ENCODE measurements at regions not wholly inside any gene's neighbourhood (a gene's known extent, or its start where the extent isn't known, plus 50 kb on each side); places are given as distances from the start of the nearest gene placed in this dataset.
"Not testable (repeated sequence)": the region's sequence is repeated elsewhere in the genome, so short reads cannot be mapped to it uniquely, and the experiment has no call there.

DNA sequence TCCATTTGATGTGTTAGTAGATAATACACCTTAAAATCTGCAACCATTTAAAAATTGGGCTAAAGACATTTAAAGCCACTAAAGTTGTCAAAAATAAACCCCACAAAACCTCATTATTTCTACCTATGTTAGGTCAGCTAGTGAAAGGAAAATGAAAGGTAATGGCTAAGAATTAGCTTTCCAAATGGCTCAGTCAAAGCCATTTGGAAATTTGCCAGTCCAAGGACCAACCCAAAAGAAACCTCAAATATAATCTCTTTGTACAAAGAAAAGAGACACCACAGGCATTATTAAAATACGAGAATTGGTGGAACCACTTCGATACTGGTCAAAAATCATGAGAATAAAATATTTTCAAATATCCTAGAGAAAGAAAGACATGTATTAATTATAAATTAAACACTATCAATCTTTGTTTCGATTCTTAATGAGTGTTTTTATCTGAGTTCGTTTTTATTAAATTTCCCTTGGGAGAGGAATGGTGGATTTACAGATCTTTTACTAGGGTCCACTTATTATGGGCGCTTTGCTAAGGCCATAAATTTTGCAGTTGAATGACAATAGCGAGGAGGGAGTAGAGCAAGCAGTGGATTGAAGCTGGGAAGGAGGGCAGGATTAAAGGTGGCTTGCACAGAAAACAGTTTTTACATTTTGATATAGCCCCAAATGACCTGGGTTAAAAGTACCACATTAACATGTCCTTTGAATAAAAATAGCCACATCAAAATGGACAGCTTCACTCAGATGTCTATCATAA is 116.8 kb upstream of the SHB start:
- no peak for DNase-seq (ENCODE audit: low read depth in 2 of 2)

DNA sequence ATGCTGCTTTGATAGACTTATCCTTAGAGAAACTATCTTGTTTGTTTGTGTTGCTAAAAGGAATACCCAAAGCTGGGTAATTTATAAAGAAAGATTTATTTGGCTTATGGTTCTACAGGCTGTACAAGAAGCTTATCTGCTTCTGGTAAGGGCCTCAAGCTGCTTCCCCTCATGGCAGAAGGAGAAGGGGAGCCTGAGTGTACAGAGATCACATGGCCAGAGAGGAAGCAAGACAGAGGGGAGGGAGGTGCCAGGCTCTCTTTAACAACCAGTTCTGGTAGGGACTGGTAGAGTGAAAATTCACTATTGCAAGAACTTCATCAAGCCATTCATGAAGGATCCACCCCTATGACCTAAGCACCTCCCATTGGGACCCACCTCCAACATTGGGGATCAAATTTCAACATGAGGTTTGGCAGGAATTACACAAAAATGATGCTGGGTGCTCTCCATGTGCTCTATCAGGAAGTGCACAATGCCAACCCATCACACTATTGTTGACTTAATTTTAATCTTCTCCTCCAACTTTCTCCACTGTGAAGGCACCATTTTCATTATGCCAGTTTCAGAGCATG is 115.1 kb upstream of the SHB start:
- DNase-seq (ENCODE audit: low read depth in 2 of 2): no peak

DNA sequence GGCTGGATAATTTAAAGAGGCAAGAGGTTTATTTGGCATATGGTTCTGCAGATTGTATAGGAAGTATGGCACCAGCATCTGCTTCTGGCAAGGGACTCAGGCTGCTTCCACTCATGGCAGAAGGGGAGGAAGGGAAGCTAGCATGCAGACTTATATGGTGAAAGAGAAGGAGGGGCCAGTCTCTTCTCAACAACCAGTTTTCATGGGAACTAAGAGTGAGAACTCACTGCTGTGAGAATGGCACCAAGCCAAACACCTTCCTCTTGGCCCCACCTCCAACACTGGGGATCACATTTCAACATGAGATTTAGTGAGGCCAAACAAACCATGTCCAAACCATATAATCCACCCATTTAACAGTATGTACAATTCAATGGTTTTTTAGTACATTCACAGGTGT is 113.3 kb upstream of the SHB start:
- DNase-seq (ENCODE audit: low read depth in 2 of 2): no peak

DNA sequence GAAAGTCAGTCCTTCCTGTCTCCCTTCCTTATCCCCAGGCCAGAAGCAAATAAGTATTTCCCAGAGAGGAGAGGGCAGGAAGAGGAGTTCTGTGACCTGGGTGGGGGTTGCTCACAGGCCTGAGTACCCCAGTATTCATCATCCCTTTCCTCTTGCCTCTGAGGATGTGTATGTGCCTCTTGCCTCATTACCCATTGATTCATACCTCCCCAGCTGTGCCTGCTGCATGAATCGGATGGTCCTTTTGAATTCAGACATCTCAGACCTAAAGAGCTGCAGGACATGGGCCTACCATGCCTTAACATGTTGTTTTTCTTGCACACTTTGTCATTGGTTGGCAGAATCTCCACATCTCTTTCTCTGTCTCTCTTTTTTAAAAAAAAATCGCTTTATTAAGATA is 112.8 kb upstream of the SHB start:
- DNase-seq (ENCODE audit: low read depth in 2 of 2): no peak

DNA sequence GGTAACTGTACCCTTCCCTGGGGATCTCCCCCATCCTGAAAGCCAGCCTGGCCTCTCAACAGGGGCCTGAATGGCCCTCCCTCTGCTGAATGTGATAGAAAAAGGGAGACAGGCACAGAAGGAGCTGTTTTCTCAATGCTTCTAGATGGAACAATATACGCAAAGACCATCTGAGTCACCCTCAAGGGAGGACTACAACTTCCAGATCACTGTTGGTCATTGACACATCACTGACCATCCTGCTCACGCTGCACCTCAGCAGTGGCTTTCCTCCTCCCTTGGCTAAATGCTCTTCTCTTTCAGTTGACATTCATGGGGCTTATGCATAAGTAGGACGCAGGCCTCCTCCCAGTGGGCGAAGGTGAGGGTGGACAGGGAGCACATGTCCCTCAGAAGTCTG is 112.2 kb upstream of the SHB start:
- no peak for DNase-seq (ENCODE audit: low read depth in 2 of 2)

DNA sequence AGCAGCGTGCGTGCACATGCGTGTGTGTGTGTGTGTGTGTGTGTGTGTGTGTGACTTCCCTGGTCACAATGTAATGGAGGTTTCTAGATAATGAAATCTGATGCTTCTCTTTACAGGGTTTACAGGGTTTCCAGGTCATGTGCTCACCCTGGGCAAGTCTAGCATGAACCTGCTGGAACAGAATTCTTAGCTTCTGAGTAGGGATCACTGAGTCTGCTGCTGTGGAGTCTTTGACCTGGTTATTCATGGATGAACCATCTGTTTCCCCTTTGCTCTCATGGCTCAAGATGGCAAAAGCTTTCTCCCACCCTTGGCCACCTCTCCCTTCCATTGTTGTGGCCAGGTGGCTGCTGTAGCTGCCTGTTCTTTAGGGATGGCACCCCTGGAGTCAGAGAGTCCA is 111.6 kb upstream of the SHB start:
- no peak for DNase-seq (ENCODE audit: low read depth in 2 of 2)

DNA sequence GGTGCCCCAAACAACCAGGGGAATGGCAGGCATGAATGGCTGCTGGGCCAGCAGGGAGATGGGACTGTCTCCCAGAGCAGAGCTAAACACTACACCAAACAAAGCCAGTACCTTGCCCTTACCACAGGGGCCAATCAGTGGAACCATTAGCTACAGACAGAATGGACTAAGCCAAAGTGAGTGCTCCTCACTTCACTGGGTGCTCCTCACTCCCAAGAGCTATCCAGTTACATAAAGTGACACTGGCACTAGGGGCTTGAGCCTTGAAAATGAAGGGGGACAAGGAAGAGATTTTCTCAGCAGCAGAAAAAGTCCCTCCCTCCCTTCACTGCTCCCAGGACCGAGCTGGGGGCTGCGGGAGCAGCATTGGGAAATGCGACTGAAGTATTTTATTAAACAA is 110.9 kb upstream of the SHB start:
- no peak for DNase-seq (ENCODE audit: low read depth in 2 of 2)

DNA sequence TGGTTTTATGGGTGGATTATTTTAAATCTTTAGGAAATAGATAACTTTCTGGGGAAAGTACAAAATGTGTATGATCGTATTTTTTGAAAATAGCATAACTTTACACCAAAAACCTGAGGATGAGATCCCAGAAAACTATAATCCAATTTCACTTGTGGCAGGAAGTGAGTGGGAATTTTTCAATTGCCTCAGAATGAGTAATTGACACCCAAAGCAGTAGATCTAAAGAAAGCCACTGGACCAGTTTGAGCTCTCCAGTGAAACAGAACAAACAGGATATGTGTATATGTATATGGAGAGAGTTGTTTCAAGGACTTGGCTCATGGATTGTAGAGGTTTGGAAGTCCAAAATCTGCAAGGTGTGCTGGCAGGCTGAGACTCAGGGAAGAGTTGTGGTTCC is 109.2 kb upstream of the SHB start:
- DNase-seq (ENCODE audit: low read depth in 2 of 2): no peak

DNA sequence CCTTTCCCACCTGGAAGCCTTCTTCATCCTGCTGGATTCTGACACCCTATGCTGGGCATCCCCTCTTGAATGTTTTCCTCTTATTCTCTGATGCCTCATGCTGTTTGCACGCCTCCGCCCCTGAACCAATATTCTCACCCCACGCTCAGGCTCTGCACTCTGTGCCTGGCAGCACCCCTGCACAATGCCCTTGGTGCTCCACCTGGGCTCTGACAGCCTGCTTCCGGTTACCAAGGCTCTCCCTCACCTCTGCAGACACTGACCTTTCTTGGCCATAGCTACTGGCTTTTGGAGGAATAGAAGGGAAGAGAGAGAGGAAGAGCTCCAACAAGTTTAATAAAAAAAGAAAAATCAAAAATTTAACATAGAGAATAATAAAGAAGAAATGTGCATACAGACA is 108.7 kb upstream of the SHB start:
- no peak for DNase-seq (ENCODE audit: low read depth in 2 of 2)

DNA sequence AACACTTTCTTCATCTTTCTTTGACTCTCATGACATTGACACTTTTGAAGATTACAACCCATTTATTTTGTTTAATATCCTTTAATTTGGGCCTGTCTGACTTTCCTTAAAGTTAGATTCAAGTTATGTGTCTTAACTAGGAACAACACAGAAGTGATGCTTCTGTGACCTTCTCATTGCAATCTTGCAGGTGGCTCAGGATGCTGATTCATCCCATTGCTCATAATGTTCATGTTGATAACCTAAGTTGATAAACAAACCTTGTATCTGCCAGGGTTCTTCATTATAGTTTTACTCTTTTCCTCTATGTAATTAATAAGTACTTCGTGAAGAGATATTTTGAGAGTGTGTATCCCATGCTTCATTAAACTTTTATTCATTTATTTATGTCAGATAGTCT is 107.2 kb upstream of the SHB start:
- no peak for DNase-seq (ENCODE audit: low read depth in 2 of 2)

DNA sequence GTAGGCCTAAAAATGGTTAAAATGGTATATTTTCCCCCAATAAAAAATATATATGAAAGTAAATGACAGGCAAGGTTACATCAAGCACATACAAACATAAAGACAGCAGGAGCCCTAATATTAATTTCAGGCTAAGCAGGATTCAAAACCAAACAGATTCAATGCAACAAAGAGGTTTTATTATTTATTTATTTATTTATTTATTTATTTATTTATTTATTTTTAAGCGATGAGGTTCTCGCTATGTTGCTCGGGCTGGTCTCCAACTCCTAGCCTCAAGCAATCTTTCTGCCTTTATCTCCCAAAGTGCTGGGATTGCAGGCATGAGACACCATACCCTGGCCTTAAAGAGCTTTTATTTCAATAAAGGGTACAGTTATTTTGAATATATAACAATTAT is 106.4 kb upstream of the SHB start:
- DNase-seq (ENCODE audit: low read depth in 2 of 2): no peak

DNA sequence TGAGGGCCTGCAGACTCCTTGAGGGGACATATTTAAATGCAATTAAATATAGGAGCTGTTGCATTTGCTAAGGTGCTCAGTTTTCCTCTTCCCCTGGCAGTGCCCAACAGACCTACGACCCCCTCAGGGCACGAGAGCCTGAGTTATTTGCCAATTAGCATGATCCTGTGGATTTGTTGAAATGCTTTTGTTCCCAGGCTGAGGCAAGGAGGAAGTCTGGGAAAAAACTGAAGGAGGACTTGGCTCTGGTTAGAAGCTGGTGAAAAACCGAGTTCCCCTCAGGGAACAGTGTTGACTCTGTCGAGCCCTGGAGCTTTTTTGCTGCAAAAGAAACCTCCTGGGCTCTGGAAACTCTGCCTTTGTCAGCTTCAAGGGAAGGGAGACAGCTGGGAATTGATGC is 103.6 kb upstream of the SHB start:
- no peak for DNase-seq (ENCODE audit: low read depth in 2 of 2)

DNA sequence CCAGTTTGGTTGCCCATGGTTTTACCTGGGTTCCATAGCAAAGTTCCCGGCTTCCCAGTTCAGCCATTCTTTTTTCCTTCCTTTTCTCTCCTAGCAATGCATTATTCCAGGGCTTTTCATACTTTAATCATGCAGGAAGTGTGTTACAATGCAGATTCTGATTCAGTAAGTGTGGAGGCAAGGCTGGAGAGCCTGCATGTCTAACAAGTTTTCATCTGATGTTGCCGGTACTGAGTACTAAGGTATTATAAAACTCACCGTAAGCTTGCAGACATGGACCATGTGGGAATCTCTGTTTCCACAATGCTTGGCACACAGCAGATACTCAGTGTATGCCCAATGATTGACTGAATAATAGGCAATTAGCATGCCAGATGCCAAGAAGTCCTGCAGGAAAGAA is 102.9 kb upstream of the SHB start:
- no peak for DNase-seq (ENCODE audit: low read depth in 2 of 2)

DNA sequence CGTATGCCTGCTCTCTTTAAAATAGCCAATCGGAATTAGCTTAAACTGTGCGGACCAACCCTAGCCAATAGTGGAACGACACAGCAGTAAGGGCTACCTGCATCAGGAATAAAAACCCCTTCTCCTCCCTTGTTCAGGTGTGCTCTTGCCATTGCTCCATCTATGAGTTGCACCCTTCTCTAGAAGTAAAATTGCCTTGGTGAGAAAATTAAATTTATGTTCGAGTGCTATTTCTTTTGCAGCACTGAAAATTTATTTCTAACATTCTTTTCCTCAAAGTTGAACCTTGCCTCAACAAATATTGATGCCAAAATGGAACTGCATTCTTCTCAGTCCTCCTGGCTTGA is 102.5 kb upstream of the SHB start:
- DNase-seq (ENCODE audit: low read depth in 2 of 2): no peak

DNA sequence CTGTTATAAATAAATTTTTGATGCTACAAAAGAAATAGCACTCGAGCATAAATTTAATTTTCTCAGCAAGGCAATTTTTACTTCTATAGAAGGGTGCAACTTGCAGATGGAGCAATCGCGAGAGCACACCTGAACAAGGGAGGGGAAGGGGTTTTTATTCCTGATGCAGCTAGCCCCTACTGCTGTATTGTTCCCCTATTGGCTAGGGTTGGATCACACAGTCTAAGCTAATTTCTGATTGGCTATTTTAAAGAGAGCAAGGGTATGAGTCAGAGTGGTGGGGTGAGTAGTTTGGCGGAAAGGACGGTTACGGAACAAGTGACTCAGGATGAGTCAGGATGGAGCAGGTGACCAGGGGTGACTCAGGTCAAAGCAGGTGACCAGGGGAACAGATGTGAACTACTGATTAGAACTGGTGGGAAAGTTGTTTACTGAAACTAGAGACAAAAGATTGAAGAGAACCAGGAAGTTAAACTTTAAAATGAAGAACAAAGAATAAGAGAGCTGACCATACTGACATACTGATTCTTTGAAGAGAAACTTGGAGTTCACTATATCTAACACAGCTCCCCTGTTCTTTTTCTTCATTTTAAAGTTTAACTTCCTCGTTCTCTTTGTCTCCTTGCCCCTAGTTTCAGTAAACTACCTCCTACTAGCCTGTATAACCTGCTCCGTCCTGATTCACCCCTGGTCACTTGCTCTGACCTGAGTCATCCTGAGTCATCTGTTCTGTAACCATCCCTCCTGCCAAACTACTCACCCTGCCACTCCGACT is 101.9 kb upstream of the SHB start:
- not testable (repeated sequence) for DNase-seq (ENCODE audit: low read depth in 2 of 2)

DNA sequence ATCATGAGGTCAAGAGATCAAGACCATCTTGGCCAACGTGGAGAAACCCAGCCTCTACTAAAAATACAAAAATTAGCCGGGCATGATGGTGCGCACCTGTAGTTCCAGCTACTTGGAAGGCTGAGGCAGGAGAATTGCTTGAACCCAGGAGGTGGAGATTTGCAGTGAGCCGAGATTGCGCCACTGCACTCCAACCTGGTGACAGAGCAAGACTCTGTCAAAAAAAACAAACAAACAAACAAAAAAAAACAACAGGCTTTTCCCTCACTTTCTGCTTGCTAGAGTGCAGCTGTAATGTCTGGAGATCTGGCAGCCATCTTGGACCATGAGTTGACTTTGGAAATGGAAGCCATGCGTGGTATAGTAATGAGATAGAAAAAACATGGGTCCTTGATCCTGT is 101.1 kb upstream of the SHB start:
- DNase-seq (ENCODE audit: low read depth in 2 of 2): not testable (repeated sequence)

DNA sequence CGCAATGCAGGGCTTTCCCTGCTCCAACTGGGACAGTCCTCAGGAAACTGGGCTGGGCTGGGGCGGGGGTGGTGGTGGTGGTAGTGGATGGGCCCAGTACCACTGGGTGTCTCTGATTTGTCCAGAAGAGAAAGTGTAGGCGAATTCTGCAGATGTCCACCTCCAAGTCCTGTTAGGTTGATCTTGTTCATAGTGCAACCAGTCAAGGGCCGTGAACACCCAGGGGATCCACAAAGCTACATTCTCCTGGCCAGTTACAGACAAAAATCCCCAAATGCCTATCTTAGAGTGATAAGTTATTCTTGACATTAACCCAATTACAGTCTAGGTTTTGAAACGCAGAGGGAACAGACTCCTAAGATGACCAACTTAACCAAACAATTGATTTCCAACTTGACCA is 97.5 kb upstream of the SHB start:
- DNase-seq (ENCODE audit: low read depth in 2 of 2): no peak

DNA sequence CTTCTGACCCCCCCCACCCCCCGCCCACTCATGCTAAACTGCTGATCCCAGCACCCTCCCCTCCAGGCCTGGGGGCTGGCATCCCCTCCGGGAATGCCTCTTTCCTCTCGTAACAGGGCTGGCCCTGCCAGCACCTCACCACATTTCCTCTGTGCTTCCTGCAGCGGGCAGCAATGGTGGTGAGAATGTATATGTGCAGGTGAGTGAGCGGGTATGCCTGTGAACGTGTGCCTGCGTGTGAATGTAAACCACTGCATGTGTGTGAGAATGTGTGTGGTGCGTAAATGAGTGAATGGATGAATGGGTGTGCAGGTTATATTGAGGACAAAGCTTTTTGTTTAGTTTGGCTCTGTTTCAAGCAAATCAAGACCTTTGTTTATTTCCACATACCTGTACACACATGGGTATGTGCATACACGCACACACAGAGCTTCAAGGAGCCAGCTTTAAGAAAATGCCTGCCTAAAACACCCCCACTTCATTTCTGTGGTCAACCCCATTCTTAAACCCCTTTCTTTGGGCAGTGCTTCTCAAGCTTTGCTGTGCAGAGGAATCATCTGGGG is 95.7 kb upstream of the SHB start:
- DNase-seq (ENCODE audit: low read depth in 2 of 2): no peak

DNA sequence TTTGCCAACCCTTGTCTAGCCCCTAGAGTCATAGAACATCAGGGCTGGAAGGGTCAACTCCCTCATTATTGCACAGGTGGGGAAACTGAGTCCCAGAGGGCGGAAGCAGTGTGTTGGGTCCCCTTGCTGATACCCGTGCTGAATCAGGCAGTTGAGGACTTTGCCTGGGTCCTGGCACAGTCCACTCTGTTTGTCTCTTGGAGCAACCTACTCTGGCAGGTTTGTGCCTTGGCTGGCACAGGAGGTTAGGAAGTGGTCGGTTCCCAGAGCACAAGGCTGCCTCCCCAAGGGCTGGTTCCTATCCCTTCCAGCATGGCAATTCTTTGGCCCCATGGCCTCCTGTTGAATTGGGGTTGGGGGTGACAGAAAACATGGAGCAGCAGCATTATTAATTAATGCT is 94.5 kb upstream of the SHB start:
- DNase-seq (ENCODE audit: low read depth in 2 of 2): no peak

DNA sequence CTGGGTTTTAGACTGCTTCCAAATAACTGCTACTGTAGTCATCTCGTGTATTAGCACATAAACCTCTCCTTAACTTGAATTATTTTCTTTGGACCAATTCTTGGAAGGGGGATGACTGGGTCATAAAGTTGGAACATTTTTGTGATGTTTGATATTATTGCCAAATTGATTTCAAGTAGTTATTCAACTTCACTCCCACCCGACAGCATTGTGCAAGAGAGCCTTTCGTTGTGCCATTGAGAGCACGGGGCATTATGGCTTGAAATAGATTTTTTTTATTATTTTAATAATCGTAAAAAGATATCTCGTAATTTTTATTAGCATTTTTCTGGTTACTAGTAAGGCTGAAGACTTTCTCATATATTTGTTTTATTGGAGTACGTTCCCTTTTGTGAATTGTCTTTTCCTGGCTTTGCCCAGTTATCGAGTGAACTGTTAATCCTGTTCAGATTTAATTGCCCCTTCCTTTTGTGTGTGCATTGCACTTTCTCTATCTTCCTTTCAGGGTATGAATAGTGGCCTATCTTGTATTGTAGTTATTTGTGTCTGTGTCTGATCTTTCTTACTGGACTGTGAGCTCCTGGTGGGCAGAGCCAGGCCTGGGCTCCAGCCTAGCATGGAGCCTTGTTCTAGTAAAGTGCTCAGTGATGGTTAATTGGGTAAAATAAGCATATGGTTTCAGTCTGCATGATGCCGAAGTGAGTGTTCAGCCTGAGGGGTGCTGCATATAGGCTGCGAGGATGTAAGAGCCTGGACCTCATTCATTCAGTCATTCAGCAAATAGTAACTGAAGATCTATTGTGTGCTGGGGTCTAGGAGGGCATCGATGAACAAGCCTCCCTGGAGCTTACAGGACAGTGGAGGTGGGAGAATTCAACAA is 93.5 kb upstream of the SHB start:
- DNase-seq (ENCODE audit: low read depth in 2 of 2): no peak

DNA sequence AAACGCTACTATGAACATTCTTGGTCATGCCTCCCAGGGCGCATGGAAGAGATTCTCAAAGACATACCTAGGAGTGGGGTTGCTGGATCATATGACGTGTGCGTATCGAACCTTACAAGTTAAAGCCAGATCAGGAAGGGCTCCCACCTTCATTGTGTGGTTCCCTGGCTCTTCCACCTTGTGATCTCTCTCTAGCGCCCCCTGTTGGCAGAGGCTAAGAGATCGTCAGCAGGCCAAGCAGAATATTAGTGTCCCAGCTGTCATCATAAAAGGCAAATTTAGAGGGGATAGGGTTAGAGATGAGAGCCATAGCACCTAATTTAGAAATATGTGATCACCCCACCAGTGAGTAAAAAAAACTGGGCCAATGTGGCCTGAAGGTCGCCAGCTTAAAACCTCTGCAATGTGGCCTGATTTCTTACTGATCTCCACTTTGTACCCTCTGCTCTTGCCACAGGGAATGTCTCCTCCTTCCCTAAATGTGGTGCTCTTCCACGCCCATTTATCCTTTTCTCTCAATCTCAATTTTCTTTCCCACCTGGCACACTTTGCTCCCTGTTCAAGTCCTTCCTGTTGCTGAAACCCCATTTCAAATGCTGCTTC is 91.7 kb upstream of the SHB start:
- DNase-seq (ENCODE audit: low read depth in 2 of 2): peak; percentile 11 to 40

DNA sequence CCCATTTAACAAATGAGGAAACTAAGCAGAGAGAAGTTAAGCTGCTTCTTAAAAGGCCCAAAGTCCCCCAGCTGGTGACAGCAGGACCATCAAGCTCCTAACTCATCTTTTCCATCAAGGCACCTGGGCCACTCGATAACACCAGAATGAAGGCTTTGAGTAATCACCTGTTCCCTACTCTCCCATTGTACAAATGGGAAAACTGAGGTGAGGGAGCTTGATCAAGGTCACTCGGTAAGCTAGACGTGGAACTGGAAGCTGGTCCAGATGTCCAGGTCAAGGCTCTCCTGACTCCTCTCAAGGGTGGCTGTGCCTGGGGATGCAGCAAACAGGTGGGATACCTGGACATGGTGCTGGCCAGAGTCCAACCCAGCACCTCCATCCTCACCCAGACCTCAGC is 90.6 kb upstream of the SHB start:
- DNase-seq (ENCODE audit: low read depth in 2 of 2): no peak
